ENCODE measurements at regions not wholly inside any gene's neighbourhood (a gene's known extent, or its start where the extent isn't known, plus 50 kb on each side); places are given as distances from the start of the nearest gene placed in this dataset.

- DNase-seq, result no peak
Measured at GRCh38 chr6:134472661-134473060, 154.7 kb upstream of the SGK1 start.

- DNase-seq, result no peak
Measured at GRCh38 chr6:134472046-134472445, 154.1 kb upstream of the SGK1 start.

- DNase-seq, result no peak
Measured at GRCh38 chr6:134470457-134470975, 152.6 kb upstream of the SGK1 start.

GRCh38 chr6:134469702-134470456, 152.0 kb upstream of the SGK1 start:
- no peak for DNase-seq

- no peak for DNase-seq
Measured at GRCh38 chr6:134468633-134469032, 150.7 kb upstream of the SGK1 start.

- no peak for DNase-seq
Measured at GRCh38 chr6:134467620-134468019, 149.7 kb upstream of the SGK1 start.

- no peak for DNase-seq
Measured at GRCh38 chr6:134466771-134467525, 149.0 kb upstream of the SGK1 start.

- DNase-seq, result peak; percentile 36
Measured at GRCh38 chr6:134464690-134465411, 146.9 kb upstream of the SGK1 start.

GRCh38 chr6:134458857-134459657, 141.1 kb upstream of the SGK1 start:
- DNase-seq, result no peak

- DNase-seq, result no peak
Measured at GRCh38 chr6:134457941-134458340, 140.0 kb upstream of the SGK1 start.

GRCh38 chr6:134456226-134456625, 138.3 kb upstream of the SGK1 start:
- DNase-seq, result no peak

GRCh38 chr6:134455319-134455718, 137.4 kb upstream of the SGK1 start:
- no peak for DNase-seq

- no peak for DNase-seq
Measured at GRCh38 chr6:134454794-134455193, 136.9 kb upstream of the SGK1 start.

- DNase-seq, result no peak
Measured at GRCh38 chr6:134453792-134454510, 136.0 kb upstream of the SGK1 start.

GRCh38 chr6:134452906-134453305, 135.0 kb upstream of the SGK1 start:
- no peak for DNase-seq

- DNase-seq, result no peak
Measured at GRCh38 chr6:134451529-134451928, 133.6 kb upstream of the SGK1 start.

- no peak for DNase-seq
Measured at GRCh38 chr6:134449781-134450180, 131.9 kb upstream of the SGK1 start.

GRCh38 chr6:134449004-134449403, 131.1 kb upstream of the SGK1 start:
- DNase-seq, result no peak

- no peak for DNase-seq
Measured at GRCh38 chr6:134447883-134448387, 130.0 kb upstream of the SGK1 start.

- no peak for DNase-seq
Measured at GRCh38 chr6:134447423-134447822, 129.5 kb upstream of the SGK1 start.

GRCh38 chr6:134446896-134447295, 129.0 kb upstream of the SGK1 start:
- no peak for DNase-seq
